CD4-positive, alpha-beta memory T cell (primary cell): ENCODE measurements at regions not wholly inside any gene's neighbourhood (a gene's known extent, or its start where the extent isn't known, plus 50 kb on each side); places are given as distances from the start of the nearest gene placed in this dataset.

Source experiments
- CTCF ChIA-PET: fragments of 350-600 bp; sonication (Branson Sonifier 250); formaldehyde crosslinking; loops from one replicate; lab custom pipeline; 2021; ENCODE audit warnings: inconsistent platforms; ENCODE audit not compliant: partially characterized antibody; lab: Charles Lee
- POLR2A ChIA-PET: fragments of 350-600 bp; sonication (Branson Sonifier 250); formaldehyde crosslinking; loops from one replicate; lab custom pipeline; 2021; ENCODE audit not compliant: partially characterized antibody; lab: Charles Lee
- DNase-seq, 5 donors: peaks; one replicate each; pipeline versions ENCODE4 v3.0.0 to v3.0.0-alpha.2; 2020 to 2022; ENCODE audit warnings: mixed read lengths in 1 of 5
- H3K27ac ChIP-seq: one replicate; pipeline ENCODE4 v1.7.0; 2013; ENCODE audit warnings: low read depth, low read length
- H3K27me3 ChIP-seq: 2 replicates; pipeline ENCODE4 v1.7.0; 2013; ENCODE audit warnings: mild to moderate bottlenecking, low read length, moderate library complexity; ENCODE audit not compliant: insufficient read depth
- H3K36me3 ChIP-seq: 2 replicates; pipeline ENCODE4 v1.7.0; 2013; ENCODE audit warnings: mild to moderate bottlenecking, low read length, moderate library complexity; ENCODE audit not compliant: insufficient read depth
- H3K4me1 ChIP-seq: 2 replicates; pipeline ENCODE4 v1.7.0; 2013; ENCODE audit warnings: mild to moderate bottlenecking, low read length, moderate library complexity; ENCODE audit not compliant: insufficient read depth
- H3K4me3 ChIP-seq, 2 donors: one replicate each; pipeline ENCODE4 v1.7.0; 2013; ENCODE audit warnings: low read length in 2 of 2, mild to moderate bottlenecking in 1 of 2
- H3K9me3 ChIP-seq, 2 donors: one replicate each; pipeline ENCODE4 v1.7.0; 2013; ENCODE audit warnings: low read length in 2 of 2, control low read depth in 1 of 2; ENCODE audit not compliant: control insufficient read depth in 1 of 2
- H3K27ac Mint-ChIP-seq, 7 donors: one replicate each; pipeline ENCODE4 v1.8.0; 2020 to 2021; ENCODE audit warnings: mixed read lengths in 7 of 7, mild to moderate bottlenecking in 6 of 7, inconsistent platforms in 3 of 7, moderate library complexity in 3 of 7
- H3K27me3 Mint-ChIP-seq, 2 donors: one replicate each; pipeline ENCODE4 v1.8.0; 2020 to 2021; ENCODE audit warnings: mixed read lengths in 2 of 2
- H3K36me3 Mint-ChIP-seq, 2 donors: one replicate each; pipeline ENCODE4 v1.8.0; 2020 to 2021; ENCODE audit warnings: mixed read lengths in 2 of 2, inconsistent platforms in 1 of 2, mild to moderate bottlenecking in 1 of 2
- H3K4me1 Mint-ChIP-seq, 4 donors: one replicate each; pipeline ENCODE4 v1.8.0; 2020 to 2021; ENCODE audit warnings: mixed read lengths in 4 of 4, mild to moderate bottlenecking in 1 of 4
- H3K4me3 Mint-ChIP-seq, 8 donors: one replicate each; pipeline ENCODE4 v1.8.0; 2020 to 2021; ENCODE audit warnings: mixed read lengths in 8 of 8, mild to moderate bottlenecking in 7 of 8, moderate library complexity in 6 of 8, inconsistent platforms in 3 of 8
- H3K9me3 Mint-ChIP-seq, 8 donors: one replicate each; pipeline ENCODE4 v1.8.0; 2020 to 2021; ENCODE audit warnings: mixed read lengths in 8 of 8, mild to moderate bottlenecking in 5 of 8, inconsistent platforms in 3 of 8, moderate library complexity in 1 of 8
- intact Hi-C: fragments of 100-400 bp; cut with micrococcal nuclease; formaldehyde crosslinking; loops from one replicate; pipeline ENCODE4 v1.15.1; 2023

- intact Hi-C loops = no loop called here
- Mint-ChIP-seq H3K36me3 (no peaks in the 10 kb centered on the region), H3K27me3 (no peaks in the 10 kb centered on the region), H3K27ac (no peak overlapping the region), H3K4me1 (no peaks in the 10 kb centered on the region), H3K9me3 (peaks cover 0 to 2% (median 0%) of the 10 kb centered on the region in 8 donors), H3K4me3 (no peak overlapping the region)
- Histone ChIP-seq H3K27me3 (no peaks in the 10 kb centered on the region), H3K9me3 (no peaks in the 10 kb centered on the region), H3K27ac (no peak overlapping the region), H3K4me1 (no peaks in the 10 kb centered on the region), H3K4me3 (no peak overlapping the region), H3K36me3 (no peaks in the 10 kb centered on the region)
- ChIA-PET POLR2A (no interaction called here), CTCF (no interaction called here)
- no peak for DNase-seq
These were observed 237.2 kb downstream of the SPATA18 start for GRCh38 chr4:52288212-52288855.

- H3K27ac Mint-ChIP-seq = no peak overlapping the region
- Histone ChIP-seq H3K27ac (no peak overlapping the region), H3K27me3 (no peaks in the 10 kb centered on the region), H3K36me3 (no peaks in the 10 kb centered on the region), H3K4me3 (no peak overlapping the region), H3K9me3 (no peaks in the 10 kb centered on the region), H3K4me1 (no peaks in the 10 kb centered on the region)
- peaks cover 0 to 2% (median 0%) of the 10 kb centered on the region in 8 donors for H3K9me3 Mint-ChIP-seq
- H3K4me1 Mint-ChIP-seq = no peaks in the 10 kb centered on the region
- intact Hi-C loops = no loop called here
- H3K4me3 Mint-ChIP-seq = no peak overlapping the region
- POLR2A ChIA-PET = no interaction called here
- H3K27me3 Mint-ChIP-seq = no peaks in the 10 kb centered on the region
- no peaks in the 10 kb centered on the region for H3K36me3 Mint-ChIP-seq
- CTCF ChIA-PET = no interaction called here
- DNase-seq = no peak
These were observed 239.4 kb downstream of the SPATA18 start for GRCh38 chr4:52290466-52290865.

GRCh38 chr4:52292245-52292644 lies 241.1 kb downstream of the SPATA18 start:
- no peaks in the 10 kb centered on the region for H3K27me3 Mint-ChIP-seq
- Histone ChIP-seq H3K4me1 (no peaks in the 10 kb centered on the region), H3K27ac (no peak overlapping the region), H3K9me3 (no peaks in the 10 kb centered on the region), H3K4me3 (no peak overlapping the region), H3K27me3 (no peaks in the 10 kb centered on the region), H3K36me3 (no peaks in the 10 kb centered on the region)
- intact Hi-C loops = no loop called here
- H3K4me3 Mint-ChIP-seq = no peak overlapping the region
- no peaks in the 10 kb centered on the region for H3K36me3 Mint-ChIP-seq
- DNase-seq = no peak
- peaks cover 0 to 2% (median 0%) of the 10 kb centered on the region in 8 donors for H3K9me3 Mint-ChIP-seq
- POLR2A ChIA-PET = no interaction called here
- CTCF ChIA-PET = interaction anchor here (0.9 kb wide), 1 partner anchor 252 kb away, joined by 3 read pairs; no protein-coding TSS in a partner anchor
- no peak overlapping the region for H3K27ac Mint-ChIP-seq
- no peaks in the 10 kb centered on the region for H3K4me1 Mint-ChIP-seq

- POLR2A ChIA-PET = no interaction called here
These were observed 245.2 kb downstream of the SPATA18 start for GRCh38 chr4:52296341-52296740.

GRCh38 chr4:52298444-52298843 lies 247.3 kb downstream of the SPATA18 start:
- H3K4me3 ChIP-seq = no peak overlapping the region
- CTCF ChIA-PET = no interaction called here
- H3K36me3 ChIP-seq = no peaks in the 10 kb centered on the region
- H3K4me1 Mint-ChIP-seq = no peaks in the 10 kb centered on the region
- H3K4me3 Mint-ChIP-seq = no peak overlapping the region
- H3K9me3 Mint-ChIP-seq = peaks cover 0 to 9% (median 0%) of the 10 kb centered on the region in 8 donors
- no peak overlapping the region for H3K27ac ChIP-seq
- no peaks in the 10 kb centered on the region for H3K27me3 ChIP-seq
- no peak overlapping the region for H3K27ac Mint-ChIP-seq
- no peaks in the 10 kb centered on the region for H3K36me3 Mint-ChIP-seq
- no peaks in the 10 kb centered on the region for H3K4me1 ChIP-seq
- POLR2A ChIA-PET = no interaction called here
- intact Hi-C loops = no loop called here
- no peaks in the 10 kb centered on the region for H3K9me3 ChIP-seq
- H3K27me3 Mint-ChIP-seq = no peaks in the 10 kb centered on the region
- no peak for DNase-seq

More at GRCh38 chr4:52296341-52296740, 245.2 kb downstream of the SPATA18 start:
- CTCF ChIA-PET = no interaction called here
- Mint-ChIP-seq H3K36me3 (no peaks in the 10 kb centered on the region), H3K4me1 (no peaks in the 10 kb centered on the region), H3K27ac (no peak overlapping the region), H3K4me3 (no peak overlapping the region), H3K9me3 (peaks cover 0 to 2% (median 0%) of the 10 kb centered on the region in 8 donors), H3K27me3 (no peaks in the 10 kb centered on the region)
- intact Hi-C loops = no loop called here
- no peaks in the 10 kb centered on the region for H3K36me3 ChIP-seq
- DNase-seq = no peak
- H3K4me1 ChIP-seq = no peaks in the 10 kb centered on the region
- no peaks in the 10 kb centered on the region for H3K27me3 ChIP-seq
- no peak overlapping the region for H3K27ac ChIP-seq
- no peaks in the 10 kb centered on the region for H3K9me3 ChIP-seq
- H3K4me3 ChIP-seq = no peak overlapping the region

GRCh38 chr4:52299120-52299519 lies 248.0 kb downstream of the SPATA18 start:
- Mint-ChIP-seq H3K4me3 (no peak overlapping the region), H3K27me3 (no peaks in the 10 kb centered on the region)
- DNase-seq = no peak

GRCh38 chr4:52311464-52312125 lies 260.5 kb downstream of the SPATA18 start:
- Mint-ChIP-seq H3K9me3 (peaks cover 0 to 3% (median 0%) of the 10 kb centered on the region in 8 donors), H3K27ac (no peak overlapping the region), H3K36me3 (no peaks in the 10 kb centered on the region), H3K4me1 (no peaks in the 10 kb centered on the region), H3K4me3 (no peak overlapping the region), H3K27me3 (peaks cover 2 to 3% of the 10 kb centered on the region in 2 donors)
- ChIA-PET POLR2A (no interaction called here), CTCF (no interaction called here)
- intact Hi-C loops = no loop called here
- no peak for DNase-seq
- Histone ChIP-seq H3K27ac (no peak overlapping the region), H3K4me1 (no peaks in the 10 kb centered on the region), H3K9me3 (no peaks in the 10 kb centered on the region), H3K36me3 (no peaks in the 10 kb centered on the region), H3K27me3 (no peaks in the 10 kb centered on the region), H3K4me3 (no peak overlapping the region)

More at GRCh38 chr4:52299120-52299519, 248.0 kb downstream of the SPATA18 start:
- H3K4me1 ChIP-seq = no peaks in the 10 kb centered on the region
- no peak overlapping the region for H3K27ac ChIP-seq
- H3K36me3 ChIP-seq = no peaks in the 10 kb centered on the region
- intact Hi-C loops = no loop called here
- Mint-ChIP-seq H3K4me1 (no peaks in the 10 kb centered on the region), H3K36me3 (no peaks in the 10 kb centered on the region), H3K9me3 (peaks cover 0 to 9% (median 0%) of the 10 kb centered on the region in 8 donors), H3K27ac (no peak overlapping the region)
- CTCF ChIA-PET = no interaction called here
- H3K4me3 ChIP-seq = no peak overlapping the region
- H3K9me3 ChIP-seq = no peaks in the 10 kb centered on the region
- POLR2A ChIA-PET = no interaction called here
- no peaks in the 10 kb centered on the region for H3K27me3 ChIP-seq
